Suprapubic skin (tissue), 3 donors: ENCODE measurements at regions not wholly inside any gene's neighbourhood (a gene's known extent, or its start where the extent isn't known, plus 50 kb on each side); places are given as distances from the start of the nearest gene placed in this dataset.

Source experiments
- CTCF ChIP-seq, 2 donors: fragments of 200-600 bp in 1 of 2; fragments of 450-650 bp in 1 of 2; sonication (generic) in 1 of 2; IDR thresholded peaks; one replicate each; pipeline ENCODE4 v1.5.1; 2016 to 2019; ENCODE audit warnings: antibody characterized with exemption in 2 of 2, mild to moderate bottlenecking in 1 of 2, moderate library complexity in 1 of 2
- POLR2A ChIP-seq, 2 donors: fragments of 450-650 bp; IDR thresholded peaks; one replicate each; pipeline ENCODE4 v1.6.1; 2017; ENCODE audit warnings: antibody characterized with exemption in 2 of 2, mild to moderate bottlenecking in 2 of 2, moderate library complexity in 2 of 2

- TF ChIP-seq CTCF (IDR thresholded peaks at IDR 0.05) = no peak
- no peak for TF ChIP-seq POLR2A (IDR thresholded peaks at IDR 0.05)
These were observed 90.6 kb upstream of the GADL1 start for GRCh38 chr3:30984855-30985749.
